Liver (tissue), 8 donors: ENCODE measurements at regions not wholly inside any gene's neighbourhood (a gene's known extent, or its start where the extent isn't known, plus 50 kb on each side); places are given as distances from the start of the nearest gene placed in this dataset.

Experiments used
- DNase-seq: peaks from one replicate; pipeline ENCODE4 v3.0.0-alpha.2; 2017; ENCODE audit warnings: low spot score
- H3K27ac ChIP-seq, 2 donors: one replicate each; pipeline ENCODE4 v1.7.0; 2013; ENCODE audit warnings: inconsistent platforms in 2 of 2, low read length in 2 of 2, control low read depth in 1 of 2, low read depth in 1 of 2, mild to moderate bottlenecking in 1 of 2
- H3K27me3 ChIP-seq, 4 donors: one replicate each; pipeline versions ENCODE4 v1.6.1 to v1.7.0; 2013; ENCODE audit warnings: low read length in 3 of 4, inconsistent platforms in 1 of 4, mild to moderate bottlenecking in 1 of 4, moderate library complexity in 1 of 4; ENCODE audit not compliant: control insufficient read depth in 4 of 4, insufficient read depth in 4 of 4
- H3K36me3 ChIP-seq, 4 donors: one replicate each; pipeline versions ENCODE4 v1.6.1 to v1.7.0; 2013; ENCODE audit warnings: low read length in 3 of 4, mild to moderate bottlenecking in 3 of 4, low read depth in 1 of 4, moderate library complexity in 1 of 4; ENCODE audit not compliant: control insufficient read depth in 4 of 4, insufficient read depth in 3 of 4
- H3K4me1 ChIP-seq, 4 donors: one replicate each; pipeline versions ENCODE4 v1.6.1 to v1.7.0; 2013; ENCODE audit warnings: low read length in 3 of 4, mild to moderate bottlenecking in 3 of 4, moderate library complexity in 1 of 4; ENCODE audit not compliant: control insufficient read depth in 4 of 4, insufficient read depth in 4 of 4
- H3K4me3 ChIP-seq, 3 donors: one replicate each; pipeline versions ENCODE4 v1.6.1 to v1.7.0; 2013; ENCODE audit warnings: low read length in 3 of 3, control low read depth in 1 of 3, low read depth in 1 of 3, mild to moderate bottlenecking in 1 of 3
- H3K9ac ChIP-seq, 2 donors: one replicate each; pipeline ENCODE4 v1.7.0; 2013; ENCODE audit warnings: low read length in 2 of 2, mild to moderate bottlenecking in 2 of 2, moderate library complexity in 2 of 2, control low read depth in 1 of 2, low read depth in 1 of 2
- H3K9me3 ChIP-seq, 4 donors: one replicate each; pipeline versions ENCODE4 v1.6.1 to v1.7.0; 2013; ENCODE audit warnings: low read length in 3 of 4; ENCODE audit not compliant: control insufficient read depth in 4 of 4
- EGR1 ChIP-seq, 2 donors: IDR thresholded peaks; 2 replicates each; pipeline ENCODE4 v1.6.1; 2016 to 2018; ENCODE audit warnings: antibody characterized with exemption in 2 of 2, low read depth in 2 of 2
- FOXA1 ChIP-seq: IDR thresholded peaks from 2 replicates; pipeline ENCODE4 v1.6.1; 2016; ENCODE audit warnings: antibody characterized with exemption
- FOXA2 ChIP-seq: IDR thresholded peaks from 2 replicates; pipeline ENCODE4 v1.6.1; 2016; ENCODE audit warnings: antibody characterized with exemption
- GABPA ChIP-seq, 2 donors: IDR thresholded peaks in 1 of 2; conservative IDR thresholded peaks in 1 of 2; 2 replicates each; pipeline ENCODE4 v1.6.1; 2016; ENCODE audit warnings: antibody characterized with exemption in 2 of 2, mild to moderate bottlenecking in 1 of 2, moderate library complexity in 1 of 2
- HNF4A ChIP-seq, 2 donors: conservative IDR thresholded peaks; 2 replicates each; pipeline ENCODE4 v1.6.1; 2016; ENCODE audit warnings: antibody characterized with exemption in 2 of 2, mild to moderate bottlenecking in 2 of 2
- HNF4G ChIP-seq: IDR thresholded peaks from 2 replicates; pipeline ENCODE4 v1.6.1; 2016; ENCODE audit warnings: antibody characterized with exemption
- JUND ChIP-seq, 2 donors: IDR thresholded peaks; 2 replicates each; pipeline ENCODE4 v1.6.1; 2016; ENCODE audit warnings: antibody characterized with exemption in 2 of 2
- RAD21 ChIP-seq, 2 donors: IDR thresholded peaks; 2 replicates each; pipeline ENCODE4 v1.6.1; 2016; ENCODE audit warnings: antibody characterized with exemption in 2 of 2, mild to moderate bottlenecking in 2 of 2
- RXRA ChIP-seq, 2 donors: IDR thresholded peaks; 2 replicates each; pipeline ENCODE4 v1.6.1; 2017 to 2018; ENCODE audit warnings: antibody characterized with exemption in 2 of 2, mild to moderate bottlenecking in 1 of 2
- SP1 ChIP-seq: IDR thresholded peaks from 2 replicates; pipeline ENCODE4 v1.6.1; 2018; ENCODE audit warnings: antibody characterized with exemption, mild to moderate bottlenecking
- TAF1 ChIP-seq: conservative IDR thresholded peaks from 2 replicates; pipeline ENCODE4 v1.6.1; 2016; ENCODE audit warnings: antibody characterized with exemption, mild to moderate bottlenecking
- WGBS: extraction: QIAGEN DNeasy Blood & Tissue Kit; methylation state at CpG from one replicate; pipeline ENCODE4 v1.1.7; 2013; 5-methylcytosine and 5-hydroxymethylcytosine counted together
- TF ChIP-seq, protein P1 (sequence below): fragments of 150-350 bp; IDR thresholded peaks from 2 replicates; pipeline ENCODE4 v1.5.1; 2017; ENCODE audit warnings: improper control_type of control experiment, low read depth, low read length; ENCODE audit not compliant: missing input control
- TF ChIP-seq, protein P2 (sequence below): IDR thresholded peaks from 2 replicates; pipeline ENCODE4 v1.6.1; 2016; ENCODE audit warnings: antibody characterized with exemption
- TF ChIP-seq, protein P3 (sequence below): IDR thresholded peaks from 2 replicates; pipeline ENCODE4 v1.6.1; 2016; ENCODE audit warnings: antibody characterized with exemption
- TF ChIP-seq, protein P4 (sequence below): IDR thresholded peaks from 2 replicates; pipeline ENCODE4 v1.6.1; 2016; ENCODE audit warnings: antibody characterized with exemption
- TF ChIP-seq, protein P5 (sequence below): IDR thresholded peaks from 2 replicates; pipeline ENCODE4 v1.6.1; 2016; ENCODE audit warnings: antibody characterized with exemption, mild to moderate bottlenecking
- donor health status: healthy.
- donor health status: healthy.
- donor health status: healthy.
- donor health status: healthy.
- donor health status: healthy.

DNA sequence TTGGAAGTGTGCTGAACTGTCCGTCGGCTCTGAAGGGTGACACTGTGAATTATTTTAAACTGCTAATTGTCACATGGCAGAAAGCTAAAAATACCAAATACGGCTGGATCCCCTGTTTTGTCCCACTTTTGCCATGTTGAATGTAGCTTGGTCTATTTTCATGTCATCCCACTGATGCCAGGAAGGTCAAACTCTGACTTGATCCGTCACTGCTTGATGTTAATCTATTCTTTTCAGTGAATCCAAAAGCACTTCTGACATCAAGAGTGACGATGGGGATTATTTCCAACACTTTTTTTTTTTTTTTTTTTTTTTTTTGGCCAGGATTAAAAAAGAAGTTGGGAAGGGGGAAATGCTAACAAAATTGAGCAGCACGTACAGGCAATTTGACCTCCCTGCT, 734.6 kb upstream of the TENM3 start:
- Histone ChIP-seq H3K27ac (no peak overlapping the region), H3K9me3 (no peaks in the 10 kb centered on the region), H3K9ac (no peak overlapping the region), H3K27me3 (peaks cover 0 to 3% (median 0%) of the 10 kb centered on the region in 4 donors), H3K4me1 (no peaks in the 10 kb centered on the region), H3K4me3 (no peak overlapping the region), H3K36me3 (no peaks in the 10 kb centered on the region)
- TF ChIP-seq, protein P1, sequence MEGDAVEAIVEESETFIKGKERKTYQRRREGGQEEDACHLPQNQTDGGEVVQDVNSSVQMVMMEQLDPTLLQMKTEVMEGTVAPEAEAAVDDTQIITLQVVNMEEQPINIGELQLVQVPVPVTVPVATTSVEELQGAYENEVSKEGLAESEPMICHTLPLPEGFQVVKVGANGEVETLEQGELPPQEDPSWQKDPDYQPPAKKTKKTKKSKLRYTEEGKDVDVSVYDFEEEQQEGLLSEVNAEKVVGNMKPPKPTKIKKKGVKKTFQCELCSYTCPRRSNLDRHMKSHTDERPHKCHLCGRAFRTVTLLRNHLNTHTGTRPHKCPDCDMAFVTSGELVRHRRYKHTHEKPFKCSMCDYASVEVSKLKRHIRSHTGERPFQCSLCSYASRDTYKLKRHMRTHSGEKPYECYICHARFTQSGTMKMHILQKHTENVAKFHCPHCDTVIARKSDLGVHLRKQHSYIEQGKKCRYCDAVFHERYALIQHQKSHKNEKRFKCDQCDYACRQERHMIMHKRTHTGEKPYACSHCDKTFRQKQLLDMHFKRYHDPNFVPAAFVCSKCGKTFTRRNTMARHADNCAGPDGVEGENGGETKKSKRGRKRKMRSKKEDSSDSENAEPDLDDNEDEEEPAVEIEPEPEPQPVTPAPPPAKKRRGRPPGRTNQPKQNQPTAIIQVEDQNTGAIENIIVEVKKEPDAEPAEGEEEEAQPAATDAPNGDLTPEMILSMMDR: no peak
- TF ChIP-seq RXRA (IDR thresholded peaks at IDR 0.05) (no peak), FOXA2 (no peak), FOXA1 (no peak), HNF4A (conservative IDR thresholded peaks at IDR 0.05) (no peak), GABPA (IDR thresholded peaks at IDR 0.05 in 1 of 2, conservative IDR thresholded peaks at IDR 0.05 in 1 of 2) (no peak), EGR1 (IDR thresholded peaks at IDR 0.05; ENCODE audit: low read depth in 2 of 2) (no peak)
- TF ChIP-seq, protein P2, sequence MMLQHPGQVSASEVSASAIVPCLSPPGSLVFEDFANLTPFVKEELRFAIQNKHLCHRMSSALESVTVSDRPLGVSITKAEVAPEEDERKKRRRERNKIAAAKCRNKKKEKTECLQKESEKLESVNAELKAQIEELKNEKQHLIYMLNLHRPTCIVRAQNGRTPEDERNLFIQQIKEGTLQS: no peak
- TF ChIP-seq, protein P3, sequence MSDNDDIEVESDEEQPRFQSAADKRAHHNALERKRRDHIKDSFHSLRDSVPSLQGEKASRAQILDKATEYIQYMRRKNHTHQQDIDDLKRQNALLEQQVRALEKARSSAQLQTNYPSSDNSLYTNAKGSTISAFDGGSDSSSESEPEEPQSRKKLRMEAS: no peak
- no peak for DNase-seq
- WGBS: 61% methylated on average over 6 of the region's 6 CpGs

DNA sequence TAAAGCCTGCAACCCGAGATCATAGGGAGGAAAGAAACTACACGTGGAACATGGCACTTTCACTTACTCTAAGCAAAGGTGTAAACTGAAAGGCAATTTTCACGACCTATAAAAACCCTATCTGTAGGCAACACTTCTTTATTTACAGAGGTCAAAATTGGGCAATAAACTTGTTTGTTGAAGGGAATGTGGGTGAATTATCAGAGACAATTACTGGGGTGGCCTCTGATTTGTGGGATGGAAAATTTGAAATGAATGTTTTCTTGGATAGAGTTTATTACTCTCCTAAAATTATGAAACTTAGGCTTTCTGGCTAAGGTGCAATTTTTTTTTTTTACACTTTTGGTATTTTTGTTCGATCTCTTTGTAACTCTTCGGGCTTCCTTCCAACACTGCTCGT, 734.1 kb upstream of the TENM3 start:
- no peaks in the 10 kb centered on the region for H3K36me3 ChIP-seq
- no peaks in the 10 kb centered on the region for H3K4me1 ChIP-seq
- TF ChIP-seq, protein P2: no peak
- TF ChIP-seq RAD21 (IDR thresholded peaks at IDR 0.05) (no peak), GABPA (IDR thresholded peaks at IDR 0.05 in 1 of 2, conservative IDR thresholded peaks at IDR 0.05 in 1 of 2) (no peak)
- DNase-seq: no peak
- WGBS: 46% methylated on average over 6 of the region's 6 CpGs
- no peak overlapping the region for H3K4me3 ChIP-seq
- H3K27me3 ChIP-seq: peaks cover 0 to 3% (median 0%) of the 10 kb centered on the region in 4 donors
- no peak overlapping the region for H3K9ac ChIP-seq
- no peaks in the 10 kb centered on the region for H3K9me3 ChIP-seq
- H3K27ac ChIP-seq: no peak overlapping the region

DNA sequence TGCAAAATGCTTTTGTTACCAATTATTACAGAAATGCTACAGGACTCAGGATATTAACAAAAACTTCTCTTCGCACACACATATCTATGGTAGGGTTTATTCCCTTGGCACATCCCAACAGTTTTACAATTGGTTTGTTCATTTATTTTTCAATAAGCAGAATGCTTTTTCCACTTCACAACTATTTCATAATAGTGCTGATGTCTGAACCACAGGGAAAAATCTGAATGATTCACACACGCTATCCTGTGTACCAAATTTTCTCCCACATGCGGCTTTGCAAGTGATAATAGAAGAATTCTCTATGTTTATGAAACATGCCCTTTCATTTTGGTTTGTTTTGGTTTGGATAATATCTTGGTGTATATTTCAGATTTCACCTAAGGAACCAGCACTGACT, 725.7 kb upstream of the TENM3 start:
- no peak for TF ChIP-seq FOXA2
- TF ChIP-seq, protein P3: no peak
- TF ChIP-seq JUND (IDR thresholded peaks at IDR 0.05): no peak
- no peak for TF ChIP-seq FOXA1
- no peak for TF ChIP-seq RXRA (IDR thresholded peaks at IDR 0.05)
- TF ChIP-seq HNF4G: no peak
- TF ChIP-seq EGR1 (IDR thresholded peaks at IDR 0.05; ENCODE audit: low read depth in 2 of 2): no peak
- TF ChIP-seq, protein P4, sequence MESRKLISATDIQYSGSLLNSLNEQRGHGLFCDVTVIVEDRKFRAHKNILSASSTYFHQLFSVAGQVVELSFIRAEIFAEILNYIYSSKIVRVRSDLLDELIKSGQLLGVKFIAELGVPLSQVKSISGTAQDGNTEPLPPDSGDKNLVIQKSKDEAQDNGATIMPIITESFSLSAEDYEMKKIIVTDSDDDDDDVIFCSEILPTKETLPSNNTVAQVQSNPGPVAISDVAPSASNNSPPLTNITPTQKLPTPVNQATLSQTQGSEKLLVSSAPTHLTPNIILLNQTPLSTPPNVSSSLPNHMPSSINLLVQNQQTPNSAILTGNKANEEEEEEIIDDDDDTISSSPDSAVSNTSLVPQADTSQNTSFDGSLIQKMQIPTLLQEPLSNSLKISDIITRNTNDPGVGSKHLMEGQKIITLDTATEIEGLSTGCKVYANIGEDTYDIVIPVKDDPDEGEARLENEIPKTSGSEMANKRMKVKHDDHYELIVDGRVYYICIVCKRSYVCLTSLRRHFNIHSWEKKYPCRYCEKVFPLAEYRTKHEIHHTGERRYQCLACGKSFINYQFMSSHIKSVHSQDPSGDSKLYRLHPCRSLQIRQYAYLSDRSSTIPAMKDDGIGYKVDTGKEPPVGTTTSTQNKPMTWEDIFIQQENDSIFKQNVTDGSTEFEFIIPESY: no peak
- TF ChIP-seq, protein P5, sequence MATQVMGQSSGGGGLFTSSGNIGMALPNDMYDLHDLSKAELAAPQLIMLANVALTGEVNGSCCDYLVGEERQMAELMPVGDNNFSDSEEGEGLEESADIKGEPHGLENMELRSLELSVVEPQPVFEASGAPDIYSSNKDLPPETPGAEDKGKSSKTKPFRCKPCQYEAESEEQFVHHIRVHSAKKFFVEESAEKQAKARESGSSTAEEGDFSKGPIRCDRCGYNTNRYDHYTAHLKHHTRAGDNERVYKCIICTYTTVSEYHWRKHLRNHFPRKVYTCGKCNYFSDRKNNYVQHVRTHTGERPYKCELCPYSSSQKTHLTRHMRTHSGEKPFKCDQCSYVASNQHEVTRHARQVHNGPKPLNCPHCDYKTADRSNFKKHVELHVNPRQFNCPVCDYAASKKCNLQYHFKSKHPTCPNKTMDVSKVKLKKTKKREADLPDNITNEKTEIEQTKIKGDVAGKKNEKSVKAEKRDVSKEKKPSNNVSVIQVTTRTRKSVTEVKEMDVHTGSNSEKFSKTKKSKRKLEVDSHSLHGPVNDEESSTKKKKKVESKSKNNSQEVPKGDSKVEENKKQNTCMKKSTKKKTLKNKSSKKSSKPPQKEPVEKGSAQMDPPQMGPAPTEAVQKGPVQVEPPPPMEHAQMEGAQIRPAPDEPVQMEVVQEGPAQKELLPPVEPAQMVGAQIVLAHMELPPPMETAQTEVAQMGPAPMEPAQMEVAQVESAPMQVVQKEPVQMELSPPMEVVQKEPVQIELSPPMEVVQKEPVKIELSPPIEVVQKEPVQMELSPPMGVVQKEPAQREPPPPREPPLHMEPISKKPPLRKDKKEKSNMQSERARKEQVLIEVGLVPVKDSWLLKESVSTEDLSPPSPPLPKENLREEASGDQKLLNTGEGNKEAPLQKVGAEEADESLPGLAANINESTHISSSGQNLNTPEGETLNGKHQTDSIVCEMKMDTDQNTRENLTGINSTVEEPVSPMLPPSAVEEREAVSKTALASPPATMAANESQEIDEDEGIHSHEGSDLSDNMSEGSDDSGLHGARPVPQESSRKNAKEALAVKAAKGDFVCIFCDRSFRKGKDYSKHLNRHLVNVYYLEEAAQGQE: no peak
- no peak for TF ChIP-seq RAD21 (IDR thresholded peaks at IDR 0.05)
- no peak for TF ChIP-seq HNF4A (conservative IDR thresholded peaks at IDR 0.05)
- TF ChIP-seq, protein P1: no peak
- no peak for TF ChIP-seq SP1
- no peak for TF ChIP-seq TAF1
- H3K9ac ChIP-seq: no peak overlapping the region
- no peaks in the 10 kb centered on the region for H3K27me3 ChIP-seq
- H3K9me3 ChIP-seq: no peaks in the 10 kb centered on the region
- no peak for DNase-seq
- 89% methylated on average over 3 of the region's 3 CpGs for WGBS
- no peaks in the 10 kb centered on the region for H3K4me1 ChIP-seq
- H3K4me3 ChIP-seq: no peak overlapping the region
- no peak overlapping the region for H3K27ac ChIP-seq
- H3K36me3 ChIP-seq: no peaks in the 10 kb centered on the region
